ENCODE measurements at regions not wholly inside any gene's neighbourhood (a gene's known extent, or its start where the extent isn't known, plus 50 kb on each side); places are given as distances from the start of the nearest gene placed in this dataset.

GRCh38 chr10:4199196-4199595 is 414.2 kb upstream of the KLF6 start:
- CTCF ChIA-PET = no interaction called here
- peaks cover 0 to 6% (median 0%) of the 10 kb centered on the region in 7 donors for H3K4me1 Mint-ChIP-seq
- ATAC-seq (no peak), DNase-seq (no peak)
- Histone ChIP-seq H3K4me3 (ENCODE audit: low read length) (no peak overlapping the region), H3K27me3 (ENCODE audit: control insufficient read depth in 2 of 2, insufficient read depth in 2 of 2, low read length in 2 of 2) (no peaks in the 10 kb centered on the region), H3K36me3 (ENCODE audit: control insufficient read depth in 2 of 3, insufficient read depth in 3 of 3, low read length in 3 of 3) (no peaks in the 10 kb centered on the region), H3K27ac (ENCODE audit: low read depth, low read length) (no peak overlapping the region), H3K9me3 (ENCODE audit: control insufficient read depth in 2 of 3, low read length in 3 of 3) (no peaks in the 10 kb centered on the region), H3K4me1 (ENCODE audit: control insufficient read depth in 2 of 2, insufficient read depth in 2 of 2, low read length in 2 of 2) (no peaks in the 10 kb centered on the region)
- intact Hi-C loops (cut with micrococcal nuclease) = no loop called here
- H3K27me3 Mint-ChIP-seq = peaks cover 0 to 4% (median 0%) of the 10 kb centered on the region in 5 donors
- no peaks in the 10 kb centered on the region for H3K36me3 Mint-ChIP-seq
- H3K4me3 Mint-ChIP-seq = no peak overlapping the region
- H3K27ac Mint-ChIP-seq = no peak overlapping the region
- POLR2A ChIA-PET = no interaction called here
- no peaks in the 10 kb centered on the region for H3K9me3 Mint-ChIP-seq

- peaks cover 0 to 4% (median 0%) of the 10 kb centered on the region in 5 donors for H3K27me3 Mint-ChIP-seq
- no peak for ATAC-seq
- Histone ChIP-seq H3K9me3 (ENCODE audit: control insufficient read depth in 2 of 3, low read length in 3 of 3) (no peaks in the 10 kb centered on the region), H3K27ac (ENCODE audit: low read depth, low read length) (no peak overlapping the region), H3K36me3 (ENCODE audit: control insufficient read depth in 2 of 3, insufficient read depth in 3 of 3, low read length in 3 of 3) (no peaks in the 10 kb centered on the region), H3K4me3 (ENCODE audit: low read length) (no peak overlapping the region), H3K4me1 (ENCODE audit: control insufficient read depth in 2 of 2, insufficient read depth in 2 of 2, low read length in 2 of 2) (no peaks in the 10 kb centered on the region), H3K27me3 (ENCODE audit: control insufficient read depth in 2 of 2, insufficient read depth in 2 of 2, low read length in 2 of 2) (no peaks in the 10 kb centered on the region)
- no peak for DNase-seq
- H3K4me1 Mint-ChIP-seq = peaks cover 0 to 6% (median 0%) of the 10 kb centered on the region in 7 donors
- intact Hi-C loops (cut with micrococcal nuclease) = no loop called here
- POLR2A ChIA-PET = no interaction called here
- H3K27ac Mint-ChIP-seq = no peak overlapping the region
- CTCF ChIA-PET = no interaction called here
- H3K9me3 Mint-ChIP-seq = no peaks in the 10 kb centered on the region
- H3K36me3 Mint-ChIP-seq = no peaks in the 10 kb centered on the region
- H3K4me3 Mint-ChIP-seq = no peak overlapping the region
These were observed 413.2 kb upstream of the KLF6 start for GRCh38 chr10:4198216-4198615.

- Mint-ChIP-seq H3K4me3 (no peak overlapping the region), H3K27me3 (peaks cover 0 to 4% (median 0%) of the 10 kb centered on the region in 5 donors), H3K27ac (no peak overlapping the region), H3K4me1 (peaks cover 0 to 6% (median 0%) of the 10 kb centered on the region in 7 donors), H3K36me3 (no peaks in the 10 kb centered on the region), H3K9me3 (no peaks in the 10 kb centered on the region)
- Histone ChIP-seq H3K27ac (ENCODE audit: low read depth, low read length) (no peak overlapping the region), H3K4me3 (ENCODE audit: low read length) (no peak overlapping the region), H3K9me3 (ENCODE audit: control insufficient read depth in 2 of 3, low read length in 3 of 3) (no peaks in the 10 kb centered on the region), H3K36me3 (ENCODE audit: control insufficient read depth in 2 of 3, insufficient read depth in 3 of 3, low read length in 3 of 3) (no peaks in the 10 kb centered on the region), H3K27me3 (ENCODE audit: control insufficient read depth in 2 of 2, insufficient read depth in 2 of 2, low read length in 2 of 2) (no peaks in the 10 kb centered on the region), H3K4me1 (ENCODE audit: control insufficient read depth in 2 of 2, insufficient read depth in 2 of 2, low read length in 2 of 2) (no peaks in the 10 kb centered on the region)
- intact Hi-C loops (cut with micrococcal nuclease) = no loop called here
- CTCF ChIA-PET = no interaction called here
- ATAC-seq (no peak), DNase-seq (no peak)
- POLR2A ChIA-PET = interaction anchor here (0.6 kb wide), 1 partner anchor 152 kb away, joined by 3 read pairs; no protein-coding TSS in a partner anchor
These were observed 412.7 kb upstream of the KLF6 start for GRCh38 chr10:4197676-4198075.

- H3K27ac ChIP-seq (ENCODE audit: low read depth, low read length) = no peak overlapping the region
- H3K4me1 ChIP-seq (ENCODE audit: control insufficient read depth in 2 of 2, insufficient read depth in 2 of 2, low read length in 2 of 2) = no peaks in the 10 kb centered on the region
- H3K4me3 ChIP-seq (ENCODE audit: low read length) = no peak overlapping the region
- H3K36me3 ChIP-seq (ENCODE audit: control insufficient read depth in 2 of 3, insufficient read depth in 3 of 3, low read length in 3 of 3) = no peaks in the 10 kb centered on the region
- POLR2A ChIA-PET = no interaction called here
- H3K4me1 Mint-ChIP-seq = peaks cover 0 to 6% (median 0%) of the 10 kb centered on the region in 7 donors
- intact Hi-C loops (cut with micrococcal nuclease) = no loop called here
- ATAC-seq (no peak), DNase-seq (no peak)
- H3K27me3 ChIP-seq (ENCODE audit: control insufficient read depth in 2 of 2, insufficient read depth in 2 of 2, low read length in 2 of 2) = no peaks in the 10 kb centered on the region
- H3K4me3 Mint-ChIP-seq = no peak overlapping the region
- CTCF ChIA-PET = no interaction called here
- H3K9me3 Mint-ChIP-seq = no peaks in the 10 kb centered on the region
- no peaks in the 10 kb centered on the region for H3K36me3 Mint-ChIP-seq
- peaks cover 0 to 2% (median 0%) of the 10 kb centered on the region in 5 donors for H3K27me3 Mint-ChIP-seq
- H3K27ac Mint-ChIP-seq = no peak overlapping the region
- no peaks in the 10 kb centered on the region for H3K9me3 ChIP-seq (ENCODE audit: control insufficient read depth in 2 of 3, low read length in 3 of 3)
These were observed 411.9 kb upstream of the KLF6 start for GRCh38 chr10:4196771-4197390.

- Histone ChIP-seq H3K27ac (ENCODE audit: low read depth, low read length) (no peak overlapping the region), H3K4me3 (ENCODE audit: low read length) (no peak overlapping the region), H3K27me3 (ENCODE audit: control insufficient read depth in 2 of 2, insufficient read depth in 2 of 2, low read length in 2 of 2) (no peaks in the 10 kb centered on the region), H3K9me3 (ENCODE audit: control insufficient read depth in 2 of 3, low read length in 3 of 3) (no peaks in the 10 kb centered on the region), H3K4me1 (ENCODE audit: control insufficient read depth in 2 of 2, insufficient read depth in 2 of 2, low read length in 2 of 2) (no peaks in the 10 kb centered on the region), H3K36me3 (ENCODE audit: control insufficient read depth in 2 of 3, insufficient read depth in 3 of 3, low read length in 3 of 3) (no peaks in the 10 kb centered on the region)
- peaks cover 0 to 3% (median 0%) of the 10 kb centered on the region in 11 donors for H3K9me3 Mint-ChIP-seq
- intact Hi-C loops (cut with micrococcal nuclease) = no loop called here
- H3K36me3 Mint-ChIP-seq = no peaks in the 10 kb centered on the region
- H3K27me3 Mint-ChIP-seq = peaks cover 0 to 2% (median 0%) of the 10 kb centered on the region in 5 donors
- peak overlapping the region in 1 of 9 donors; percentile 32 for H3K27ac Mint-ChIP-seq
- DNase-seq (no peak), ATAC-seq (no peak)
- peaks cover 0 to 6% (median 0%) of the 10 kb centered on the region in 7 donors for H3K4me1 Mint-ChIP-seq
- ChIA-PET CTCF (no interaction called here), POLR2A (no interaction called here)
- no peak overlapping the region for H3K4me3 Mint-ChIP-seq
These were observed 411.2 kb upstream of the KLF6 start for GRCh38 chr10:4196183-4196582.

- Mint-ChIP-seq H3K9me3 (peaks cover 0 to 3% (median 0%) of the 10 kb centered on the region in 11 donors), H3K27ac (no peak overlapping the region), H3K36me3 (no peaks in the 10 kb centered on the region), H3K27me3 (peaks cover 0 to 2% (median 0%) of the 10 kb centered on the region in 5 donors), H3K4me3 (no peak overlapping the region), H3K4me1 (peaks cover 0 to 6% (median 0%) of the 10 kb centered on the region in 7 donors)
- no peak overlapping the region for H3K27ac ChIP-seq (ENCODE audit: low read depth, low read length)
- ChIA-PET CTCF (no interaction called here), POLR2A (no interaction called here)
- no peaks in the 10 kb centered on the region for H3K27me3 ChIP-seq (ENCODE audit: control insufficient read depth in 2 of 2, insufficient read depth in 2 of 2, low read length in 2 of 2)
- intact Hi-C loops (cut with micrococcal nuclease) = no loop called here
- no peaks in the 10 kb centered on the region for H3K9me3 ChIP-seq (ENCODE audit: control insufficient read depth in 2 of 3, low read length in 3 of 3)
- ATAC-seq (no peak), DNase-seq (no peak)
- H3K4me3 ChIP-seq (ENCODE audit: low read length) = no peak overlapping the region
- H3K36me3 ChIP-seq (ENCODE audit: control insufficient read depth in 2 of 3, insufficient read depth in 3 of 3, low read length in 3 of 3) = no peaks in the 10 kb centered on the region
- no peaks in the 10 kb centered on the region for H3K4me1 ChIP-seq (ENCODE audit: control insufficient read depth in 2 of 2, insufficient read depth in 2 of 2, low read length in 2 of 2)
These were observed 410.2 kb upstream of the KLF6 start for GRCh38 chr10:4195213-4195612.

GRCh38 chr10:4194231-4194630 is 409.2 kb upstream of the KLF6 start:
- ChIA-PET POLR2A (no interaction called here), CTCF (no interaction called here)
- no peaks in the 10 kb centered on the region for H3K36me3 ChIP-seq (ENCODE audit: control insufficient read depth in 2 of 3, insufficient read depth in 3 of 3, low read length in 3 of 3)
- no peak for DNase-seq
- H3K4me1 ChIP-seq (ENCODE audit: control insufficient read depth in 2 of 2, insufficient read depth in 2 of 2, low read length in 2 of 2) = no peaks in the 10 kb centered on the region
- Mint-ChIP-seq H3K4me3 (no peak overlapping the region), H3K9me3 (peaks cover 0 to 3% (median 0%) of the 10 kb centered on the region in 11 donors), H3K27ac (no peak overlapping the region), H3K27me3 (peaks cover 0 to 2% (median 0%) of the 10 kb centered on the region in 5 donors), H3K4me1 (peaks cover 0 to 6% (median 0%) of the 10 kb centered on the region in 7 donors), H3K36me3 (no peaks in the 10 kb centered on the region)
- H3K9me3 ChIP-seq (ENCODE audit: control insufficient read depth in 2 of 3, low read length in 3 of 3) = no peaks in the 10 kb centered on the region
- intact Hi-C loops (cut with micrococcal nuclease) = no loop called here
- no peak overlapping the region for H3K4me3 ChIP-seq (ENCODE audit: low read length)
- H3K27me3 ChIP-seq (ENCODE audit: control insufficient read depth in 2 of 2, insufficient read depth in 2 of 2, low read length in 2 of 2) = no peaks in the 10 kb centered on the region
- no peak overlapping the region for H3K27ac ChIP-seq (ENCODE audit: low read depth, low read length)
- ATAC-seq = no peak

Measured in naive thymus-derived CD4-positive, alpha-beta T cell (primary cell).